SK-N-MC (cell line): ENCODE measurements at regions not wholly inside any gene's neighbourhood (a gene's known extent, or its start where the extent isn't known, plus 50 kb on each side); places are given as distances from the start of the nearest gene placed in this dataset.

Experiments
- EZH2 ChIP-seq: fragments of 200-600 bp; sonication (generic); IDR thresholded peaks from one replicate; pipeline ENCODE4 v1.6.1; 2017; ENCODE audit warnings: antibody characterized with exemption
- POLR2AphosphoS5 ChIP-seq: IDR thresholded peaks from 2 replicates; pipeline ENCODE4 v1.6.1; 2012; ENCODE audit warnings: mild to moderate bottlenecking, low read depth, low read length, borderline replicate concordance

- TF ChIP-seq EZH2 (no peak), POLR2AphosphoS5 (no peak)
These were observed 555.8 kb upstream of the TLE4 start for GRCh38 chr9:79015951-79016350.
